KMS-11 (cell line): ENCODE measurements at regions not wholly inside any gene's neighbourhood (a gene's known extent, or its start where the extent isn't known, plus 50 kb on each side); places are given as distances from the start of the nearest gene placed in this dataset.

Experiments used
- H2AFZ ChIP-seq: fragments of 200-600 bp; sonication (generic); 2 replicates; pipeline ENCODE4 v1.6.1; 2016; ENCODE audit warnings: antibody characterized with exemption, mixed run types, low read depth
- H3K27ac ChIP-seq: fragments of 200-600 bp; sonication (generic); 2 replicates; pipeline ENCODE4 v1.6.1; 2016; ENCODE audit warnings: mild to moderate bottlenecking, mixed run types
- H3K27me3 ChIP-seq: fragments of 200-600 bp; sonication (generic); 2 replicates; pipeline ENCODE4 v1.6.1; 2017; ENCODE audit warnings: mild to moderate bottlenecking, low read depth, mixed run types, moderate library complexity; ENCODE audit not compliant: insufficient read depth
- H3K36me3 ChIP-seq: fragments of 200-600 bp; sonication (generic); 2 replicates; pipeline ENCODE4 v1.6.1; 2017; ENCODE audit warnings: mild to moderate bottlenecking, mixed run types; ENCODE audit not compliant: insufficient read depth
- H3K4me1 ChIP-seq: fragments of 200-600 bp; sonication (generic); 2 replicates; pipeline ENCODE4 v1.6.1; 2016; ENCODE audit warnings: mild to moderate bottlenecking, low read depth, mixed run types; ENCODE audit not compliant: poor library complexity, severe bottlenecking
- H3K4me2 ChIP-seq: fragments of 200-600 bp; sonication (generic); 2 replicates; pipeline ENCODE4 v1.7.0; 2016; ENCODE audit warnings: mild to moderate bottlenecking, mixed run types
- H3K4me3 ChIP-seq: fragments of 200-600 bp; sonication (generic); IDR thresholded peaks from 2 replicates; pipeline ENCODE4 v1.6.1; 2017; ENCODE audit warnings: low read depth, low read length, mixed read lengths; ENCODE audit not compliant: insufficient read depth
- H3K79me2 ChIP-seq: fragments of 200-600 bp; sonication (generic); 2 replicates; pipeline ENCODE4 v1.6.1; 2016; ENCODE audit warnings: low read depth, mixed run types; ENCODE audit not compliant: insufficient read depth
- H3K9ac ChIP-seq: fragments of 200-600 bp; sonication (generic); 2 replicates; pipeline ENCODE4 v1.6.1; 2016; ENCODE audit warnings: mild to moderate bottlenecking, mixed run types
- H4K20me1 ChIP-seq: fragments of 200-600 bp; sonication (generic); 2 replicates; pipeline ENCODE4 v1.6.1; 2016; ENCODE audit warnings: mild to moderate bottlenecking, mixed run types; ENCODE audit not compliant: insufficient read depth
- CTCF ChIP-seq: fragments of 200-600 bp; sonication (generic); conservative IDR thresholded peaks from 2 replicates; pipeline ENCODE4 v1.6.1; 2017; ENCODE audit warnings: low read depth, mild to moderate bottlenecking, antibody characterized with exemption, low read length, moderate library complexity, mixed read lengths

GRCh38 chr2:64356906-64357305 is 97.1 kb upstream of the LGALSL start:
- H3K4me2 ChIP-seq, result no peak overlapping the region
- H3K4me1 ChIP-seq, result no peaks in the 10 kb centered on the region
- H2AFZ ChIP-seq, result no peak overlapping the region

GRCh38 chr2:64359171-64359891 is 94.6 kb upstream of the LGALSL start:
- Histone ChIP-seq H3K4me3 (no peak overlapping the region), H3K4me2 (no peak overlapping the region), H3K4me1 (no peaks in the 10 kb centered on the region), H3K27me3 (no peaks in the 10 kb centered on the region), H3K79me2 (no peaks in the 10 kb centered on the region), H3K36me3 (no peaks in the 10 kb centered on the region), H3K9ac (no peak overlapping the region), H3K27ac (no peak overlapping the region), H2AFZ (no peak overlapping the region), H4K20me1 (no peaks in the 10 kb centered on the region)
- no peak for TF ChIP-seq CTCF

More at GRCh38 chr2:64356906-64357305, 97.1 kb upstream of the LGALSL start:
- no peak for TF ChIP-seq CTCF
- no peak overlapping the region for H3K27ac ChIP-seq
- no peak overlapping the region for H3K4me3 ChIP-seq
- H4K20me1 ChIP-seq, result no peaks in the 10 kb centered on the region
- H3K36me3 ChIP-seq, result no peaks in the 10 kb centered on the region
- no peaks in the 10 kb centered on the region for H3K27me3 ChIP-seq
- H3K9ac ChIP-seq, result no peak overlapping the region
- no peaks in the 10 kb centered on the region for H3K79me2 ChIP-seq

- H3K4me1 ChIP-seq, result no peaks in the 10 kb centered on the region
- no peaks in the 10 kb centered on the region for H4K20me1 ChIP-seq
- no peak for TF ChIP-seq CTCF
- H3K79me2 ChIP-seq, result no peaks in the 10 kb centered on the region
- no peak overlapping the region for H2AFZ ChIP-seq
- H3K9ac ChIP-seq, result no peak overlapping the region
- H3K27ac ChIP-seq, result no peak overlapping the region
- H3K4me2 ChIP-seq, result no peak overlapping the region
- H3K4me3 ChIP-seq, result no peak overlapping the region
- H3K36me3 ChIP-seq, result no peaks in the 10 kb centered on the region
- H3K27me3 ChIP-seq, result no peaks in the 10 kb centered on the region
Observed at GRCh38 chr2:64359892-64360657, 93.9 kb upstream of the LGALSL start.

GRCh38 chr2:64361151-64361938 is 92.6 kb upstream of the LGALSL start:
- H4K20me1 ChIP-seq, result no peaks in the 10 kb centered on the region
- H3K79me2 ChIP-seq, result no peaks in the 10 kb centered on the region
- no peak overlapping the region for H3K27ac ChIP-seq
- H3K27me3 ChIP-seq, result no peaks in the 10 kb centered on the region
- H3K4me2 ChIP-seq, result no peak overlapping the region
- H2AFZ ChIP-seq, result no peak overlapping the region
- no peaks in the 10 kb centered on the region for H3K4me1 ChIP-seq
- no peak for TF ChIP-seq CTCF
- no peak overlapping the region for H3K4me3 ChIP-seq
- no peak overlapping the region for H3K9ac ChIP-seq
- H3K36me3 ChIP-seq, result no peaks in the 10 kb centered on the region
